ENCODE measurements at regions not wholly inside any gene's neighbourhood (a gene's known extent, or its start where the extent isn't known, plus 50 kb on each side); places are given as distances from the start of the nearest gene placed in this dataset.
"Not testable (repeated sequence)": the region's sequence is repeated elsewhere in the genome, so short reads cannot be mapped to it uniquely, and the experiment has no call there.

DNA sequence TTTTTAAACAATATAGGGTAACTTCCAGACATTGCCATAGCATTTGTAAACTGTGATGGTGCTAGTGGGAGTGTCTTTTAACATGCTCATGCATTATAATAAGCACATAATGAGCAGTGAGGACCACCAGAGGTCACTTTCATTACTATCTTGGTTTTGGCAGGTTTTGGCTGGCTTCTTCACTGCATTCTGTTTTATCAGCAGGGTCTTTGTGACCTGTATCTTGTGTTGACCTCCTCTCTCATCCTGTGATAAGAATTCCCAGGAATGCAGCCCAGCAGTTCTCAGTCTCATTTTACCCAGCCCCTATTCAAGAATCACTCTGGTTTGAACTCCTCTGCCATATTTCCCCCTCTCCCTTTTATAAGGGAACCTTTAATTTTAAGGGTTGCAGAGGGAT, 91.3 kb downstream of the ZNF467 start:
- DNase-seq, result no peak

DNA sequence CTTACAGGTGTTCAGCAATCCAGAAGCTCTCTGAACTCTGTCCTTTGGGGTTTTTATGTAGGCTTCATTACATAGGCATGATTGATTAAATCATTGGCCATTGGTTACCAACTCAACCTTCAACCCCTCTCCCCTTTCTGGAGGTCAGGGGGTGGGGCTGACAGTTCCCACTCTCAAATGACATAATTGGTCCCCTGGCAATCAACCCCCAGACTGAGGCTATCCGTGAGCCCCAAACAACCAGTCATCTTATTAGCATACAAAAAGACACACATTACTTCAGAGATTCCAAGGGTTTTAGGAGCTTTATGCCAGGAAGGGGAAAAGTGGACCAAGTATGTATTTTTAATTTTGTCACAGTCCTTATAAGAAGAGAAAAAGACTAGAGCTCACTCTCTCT, 92.1 kb downstream of the ZNF467 start:
- no peak for DNase-seq

DNA sequence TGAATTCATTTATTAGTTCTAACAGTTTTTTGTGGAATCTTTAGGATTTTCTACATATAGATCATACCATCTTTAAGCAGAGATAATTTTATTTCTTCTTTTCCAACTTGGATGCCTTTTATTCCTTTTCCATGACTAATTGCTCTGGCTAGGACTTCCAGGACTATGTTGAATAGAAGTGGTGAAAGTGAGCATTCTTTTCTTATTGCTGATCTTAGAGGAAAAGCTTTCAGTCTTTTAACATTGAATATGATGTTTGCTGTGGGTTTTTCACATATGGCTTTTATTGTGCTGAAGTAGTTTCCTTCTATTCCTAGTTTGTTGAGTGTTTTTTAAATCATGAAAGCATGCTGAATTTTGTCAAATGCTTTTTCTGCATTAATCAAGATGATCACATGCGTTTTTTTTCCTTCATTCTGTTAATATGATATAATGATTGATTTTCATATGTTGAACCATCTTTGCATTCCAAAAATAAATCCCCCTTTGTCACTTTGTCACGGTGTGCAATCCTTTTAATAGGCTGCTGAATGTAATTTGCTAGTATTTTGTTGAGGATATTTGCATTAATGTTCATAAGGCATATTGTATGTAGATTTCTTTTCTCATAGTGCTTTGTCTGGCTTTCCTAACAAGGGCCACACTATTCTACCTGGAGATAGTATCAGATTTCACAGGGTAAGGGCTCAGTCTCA, 92.9 kb downstream of the ZNF467 start:
- DNase-seq, result no peak

DNA sequence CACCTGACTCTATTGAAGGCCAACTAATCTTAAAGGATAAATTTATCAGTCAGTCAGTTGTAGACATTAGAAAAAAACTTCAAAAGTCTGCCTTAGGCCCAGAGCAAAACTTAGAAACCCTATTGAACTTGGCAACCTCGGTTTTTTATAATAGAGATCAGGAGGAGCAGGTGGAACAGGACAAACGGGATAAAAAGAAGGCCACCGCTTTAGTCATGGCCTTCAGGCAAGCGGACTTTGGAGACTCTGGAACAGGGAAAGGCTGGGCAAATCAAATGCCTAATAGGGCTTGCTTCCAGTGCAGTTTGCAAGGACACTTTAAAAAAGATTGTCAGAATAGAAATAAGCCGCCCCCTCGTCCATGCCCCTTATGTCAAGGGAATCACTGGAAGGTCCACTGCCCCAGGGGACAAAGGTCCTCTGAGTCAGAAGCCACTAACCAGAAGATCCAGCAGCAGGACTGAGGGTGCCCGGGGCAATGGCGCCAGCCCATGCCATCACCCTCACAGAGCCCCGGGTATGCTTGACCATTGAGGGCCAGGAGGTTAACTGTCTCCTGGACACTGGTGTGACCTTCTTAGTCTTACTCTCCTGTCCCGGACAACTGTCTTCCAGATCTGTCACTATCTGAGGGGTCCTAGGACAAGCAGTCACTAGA, 98.5 kb downstream of the ZNF467 start:
- not testable (repeated sequence) for DNase-seq

DNA sequence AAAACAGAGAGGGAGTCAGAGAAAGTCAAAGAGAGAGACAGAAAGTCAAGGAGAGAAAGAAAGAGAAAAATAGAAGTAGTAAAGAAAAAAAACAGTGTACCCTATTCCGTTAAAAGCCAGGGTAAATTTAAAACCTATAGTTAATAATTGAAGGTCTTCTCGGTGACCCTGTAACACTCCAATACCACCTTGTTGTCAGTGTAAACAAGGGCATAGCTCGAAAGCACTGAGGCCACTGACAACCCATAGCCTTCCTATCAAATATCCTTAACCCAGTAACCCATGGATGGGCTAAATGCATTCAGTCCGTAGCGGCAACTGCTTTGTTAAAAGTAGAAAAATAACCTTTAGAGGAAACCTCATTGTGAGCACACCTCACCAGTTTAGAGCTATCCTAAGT, 100.4 kb downstream of the ZNF467 start:
- DNase-seq, result no peak

DNA sequence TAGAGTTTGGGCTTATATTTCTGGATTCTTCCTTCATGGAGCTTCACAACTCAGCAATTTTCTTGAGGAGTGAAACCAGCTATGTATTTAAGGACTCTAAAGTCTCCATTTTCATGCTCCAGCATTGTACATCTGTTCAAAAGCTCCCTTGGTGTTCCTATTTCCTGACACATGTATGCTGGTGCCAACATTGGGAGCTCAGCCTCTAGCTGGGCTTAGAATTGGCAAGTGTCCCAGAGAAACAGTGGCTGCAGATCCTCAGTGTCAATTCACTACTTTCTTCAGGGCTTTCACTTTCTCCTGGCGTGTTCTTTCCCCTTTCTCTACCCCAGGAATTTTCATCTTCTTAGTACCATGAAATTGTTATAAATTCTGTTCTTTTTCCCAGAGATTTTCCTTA, 103.1 kb downstream of the ZNF467 start:
- DNase-seq, result no peak

DNA sequence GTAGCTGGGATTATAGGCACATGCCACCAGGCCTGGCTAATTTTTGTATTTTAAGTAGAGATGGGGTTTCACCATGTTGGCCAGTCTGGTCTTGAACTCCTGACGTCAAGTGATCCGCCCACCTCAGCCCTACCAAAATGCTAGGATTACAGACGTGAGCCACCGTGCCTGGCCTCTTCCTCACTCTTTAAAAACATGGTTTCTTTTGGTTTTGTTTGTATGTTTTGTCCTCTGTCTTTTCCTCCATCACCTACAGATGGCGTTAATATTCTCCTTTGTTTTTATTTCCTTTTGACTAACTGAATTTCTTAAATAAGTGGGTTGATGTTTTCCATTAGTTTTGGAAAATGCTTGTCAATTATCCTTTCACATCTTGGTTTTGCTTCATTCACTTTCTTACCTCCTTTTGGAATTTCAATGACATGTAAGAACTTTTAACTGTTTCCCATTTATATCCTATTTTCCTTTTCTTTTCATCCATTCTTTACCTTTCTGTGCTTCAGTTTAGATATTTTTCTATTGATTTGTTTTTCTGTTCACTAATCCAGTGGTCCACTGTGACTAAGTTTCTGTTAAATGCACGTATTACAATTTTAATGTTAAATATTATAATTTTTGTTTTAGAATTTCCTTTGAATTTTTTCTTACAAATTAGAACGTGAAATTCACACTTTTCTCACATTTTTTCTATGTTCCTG, 104.1 kb downstream of the ZNF467 start:
- DNase-seq, result no peak

DNA sequence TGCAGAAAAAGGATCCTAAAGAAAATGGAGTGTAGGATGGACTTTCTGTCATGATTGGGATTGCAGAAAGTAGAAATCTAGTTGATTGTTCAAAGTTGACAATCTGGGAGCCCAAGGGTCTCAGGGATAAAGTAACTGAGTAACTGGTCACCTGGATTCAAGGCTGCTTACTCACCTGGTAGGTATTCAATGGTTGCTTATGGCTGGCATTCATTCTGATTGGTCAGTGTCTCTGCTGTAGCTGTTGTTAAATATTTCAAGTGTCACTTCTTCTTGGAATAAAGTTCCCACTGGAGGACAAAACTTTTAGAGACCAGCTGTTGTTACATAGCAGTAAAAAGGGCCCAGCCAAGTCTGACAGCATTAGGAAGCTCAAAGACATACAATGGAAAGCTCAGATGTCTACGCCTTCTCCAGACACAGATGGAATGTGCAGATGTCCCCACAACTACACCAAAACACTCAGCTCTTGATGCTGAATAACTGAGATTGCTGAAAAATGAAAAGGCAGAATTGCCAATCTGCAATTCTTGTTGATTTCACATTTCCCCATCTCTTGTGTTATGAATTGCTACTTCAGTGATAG, 106.9 kb downstream of the ZNF467 start:
- DNase-seq, result no peak

DNA sequence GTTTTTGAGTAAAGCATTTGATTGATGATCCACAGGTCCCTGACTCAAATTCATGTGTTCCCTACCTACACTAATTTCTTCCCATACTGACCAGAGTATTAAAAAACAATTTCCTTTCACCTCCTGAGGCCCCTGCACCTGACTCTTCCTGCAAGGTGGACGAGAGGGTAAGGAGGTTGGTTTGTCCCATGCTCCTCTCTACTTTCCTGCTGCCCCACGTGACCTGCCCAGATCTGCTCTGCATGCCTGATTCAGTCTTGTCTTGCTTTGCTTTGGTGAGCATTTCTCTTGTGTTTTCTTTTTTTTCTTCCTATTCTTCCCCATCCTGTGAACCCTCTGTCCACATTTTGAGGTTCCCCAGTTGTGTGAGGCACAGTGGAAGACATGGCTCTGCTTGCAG, 107.8 kb downstream of the ZNF467 start:
- DNase-seq, result not testable (repeated sequence)

DNA sequence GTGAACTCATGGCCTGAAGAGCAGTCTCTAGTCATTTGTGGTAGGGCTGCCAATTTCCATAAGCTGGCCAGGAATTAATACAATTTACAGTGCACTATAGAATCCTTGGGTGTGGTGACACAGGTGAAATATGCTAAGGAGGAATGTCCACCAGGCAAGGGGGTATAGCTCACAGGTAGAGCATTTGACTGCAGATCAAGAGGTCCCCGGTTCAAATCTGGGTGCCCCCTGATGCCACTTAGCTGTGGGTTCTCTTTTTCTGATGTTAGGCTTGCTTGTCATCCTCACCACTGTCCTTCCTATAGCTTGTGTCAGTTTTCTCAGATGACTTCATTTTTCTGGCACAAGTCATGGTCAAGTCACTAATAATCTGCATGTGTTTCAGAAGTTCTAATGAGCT, 108.7 kb downstream of the ZNF467 start:
- no peak for DNase-seq

DNA sequence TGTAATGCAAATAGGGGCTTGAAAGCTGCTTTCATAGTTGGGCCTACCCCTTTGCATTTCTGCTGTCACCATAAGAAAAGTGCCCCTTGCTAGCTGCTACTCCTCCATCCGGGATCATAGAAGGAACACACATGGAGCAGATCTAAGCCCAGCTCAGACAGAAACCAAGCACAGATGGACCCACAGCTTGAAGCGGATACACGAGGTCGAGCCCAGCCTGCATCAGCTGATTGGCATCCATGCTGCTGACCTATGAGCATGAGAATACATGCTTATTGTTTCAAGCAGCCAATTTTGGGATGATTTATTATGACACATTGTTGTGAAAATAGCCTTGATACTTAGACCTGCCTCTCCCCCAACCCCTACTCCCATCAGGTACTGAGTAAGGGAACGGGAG, 109.2 kb downstream of the ZNF467 start:
- DNase-seq, result no peak

DNA sequence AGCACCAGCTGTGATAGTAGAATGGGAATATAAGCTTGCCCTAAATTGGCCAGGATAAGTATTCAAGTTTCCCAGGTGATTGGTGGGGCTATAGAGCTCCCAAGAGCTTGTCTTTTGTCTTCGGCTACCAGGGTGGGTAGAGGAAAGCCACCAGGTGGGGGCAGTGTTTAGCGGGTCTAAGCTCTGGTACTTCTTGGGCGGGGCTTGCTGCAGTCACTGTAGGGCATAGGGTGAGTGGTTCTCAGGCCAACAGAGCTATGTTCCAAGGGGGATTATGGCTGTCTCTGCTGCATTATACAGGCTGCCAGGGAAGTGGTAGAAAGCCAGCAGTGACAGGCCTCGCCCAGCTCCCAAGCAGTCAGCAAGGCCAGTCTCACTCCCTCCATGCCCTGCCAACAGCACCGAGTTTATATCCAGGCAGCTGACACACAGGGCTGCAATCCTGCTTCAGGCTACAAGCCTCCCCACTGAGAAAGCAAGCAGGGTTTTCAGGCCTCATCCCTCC, 110.7 kb downstream of the ZNF467 start:
- DNase-seq, result no peak

DNA sequence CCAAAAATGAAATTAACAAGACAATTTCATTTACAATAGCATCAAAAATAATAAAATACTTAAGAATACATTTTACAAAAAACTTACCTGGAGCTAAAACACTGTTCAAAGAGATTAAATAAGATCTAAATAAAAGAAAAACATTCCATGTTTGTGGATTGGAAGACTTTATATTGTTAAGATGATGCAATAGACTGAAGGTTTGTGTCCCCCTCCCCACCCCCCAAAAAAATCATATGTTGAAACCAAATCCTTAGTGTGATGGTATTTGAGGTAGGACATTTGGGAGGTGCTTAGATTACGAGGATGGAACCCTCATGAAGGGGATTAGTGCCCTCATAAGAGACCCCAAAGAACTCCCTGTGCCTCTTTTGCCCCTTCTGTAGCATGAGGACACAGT, 117.6 kb downstream of the ZNF467 start:
- no peak for DNase-seq

DNA sequence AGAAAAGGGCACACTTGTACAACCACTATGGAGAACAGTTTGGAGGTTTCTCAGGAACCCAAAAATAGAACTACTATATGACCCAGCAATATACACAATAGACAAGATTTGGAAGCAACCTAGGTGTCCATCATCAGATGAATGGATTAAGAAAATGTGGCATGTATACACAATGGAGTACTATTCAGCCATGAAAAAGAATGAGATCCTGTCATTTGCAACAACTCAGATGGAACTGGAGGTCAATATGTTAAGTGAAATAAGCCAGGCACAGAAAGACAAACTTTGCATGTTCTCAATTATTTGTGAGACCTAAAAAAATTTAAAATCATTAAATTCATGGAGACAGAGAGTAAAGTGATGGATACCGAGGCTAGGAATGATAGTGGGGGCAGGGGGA, 118.8 kb downstream of the ZNF467 start:
- DNase-seq, result no peak

DNA sequence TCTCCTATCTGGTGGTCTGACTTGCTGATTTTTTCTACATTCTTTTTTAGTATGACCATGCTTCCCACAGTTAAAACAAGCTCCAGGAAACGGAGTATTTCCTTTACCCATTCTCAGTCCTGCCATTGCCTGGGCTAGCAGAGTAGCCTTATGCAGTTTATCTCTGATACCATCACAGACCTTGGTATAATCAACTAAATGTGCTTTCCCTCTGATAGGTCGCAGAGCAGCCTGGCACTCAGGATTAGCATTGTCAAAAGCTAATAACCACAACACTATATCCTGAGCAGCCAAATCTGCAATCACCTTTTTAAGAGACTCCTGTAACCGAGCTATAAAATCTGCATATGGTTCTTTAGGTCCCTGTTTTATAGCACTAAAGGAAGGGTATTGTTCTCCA, 123.2 kb downstream of the ZNF467 start:
- DNase-seq, result not testable (repeated sequence)

DNA sequence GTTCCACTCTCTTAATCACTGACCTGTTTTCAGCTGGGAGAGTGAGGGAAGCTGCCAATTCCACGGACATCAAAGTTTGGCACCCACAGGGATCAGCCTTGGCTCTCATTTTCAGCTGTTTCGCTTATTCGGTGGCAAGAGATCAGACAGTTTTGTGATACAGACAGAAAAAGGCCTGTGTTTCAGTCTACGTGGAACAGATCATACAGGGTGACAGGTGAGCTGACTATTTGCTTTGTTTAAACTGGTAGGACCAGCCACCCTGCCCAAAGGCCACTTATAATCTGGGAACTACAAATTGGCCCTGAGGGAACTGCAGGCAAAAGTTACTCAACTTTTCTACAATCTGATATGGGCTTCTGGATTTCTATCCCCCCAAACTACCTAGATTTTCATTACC, 128.6 kb downstream of the ZNF467 start:
- no peak for DNase-seq

DNA sequence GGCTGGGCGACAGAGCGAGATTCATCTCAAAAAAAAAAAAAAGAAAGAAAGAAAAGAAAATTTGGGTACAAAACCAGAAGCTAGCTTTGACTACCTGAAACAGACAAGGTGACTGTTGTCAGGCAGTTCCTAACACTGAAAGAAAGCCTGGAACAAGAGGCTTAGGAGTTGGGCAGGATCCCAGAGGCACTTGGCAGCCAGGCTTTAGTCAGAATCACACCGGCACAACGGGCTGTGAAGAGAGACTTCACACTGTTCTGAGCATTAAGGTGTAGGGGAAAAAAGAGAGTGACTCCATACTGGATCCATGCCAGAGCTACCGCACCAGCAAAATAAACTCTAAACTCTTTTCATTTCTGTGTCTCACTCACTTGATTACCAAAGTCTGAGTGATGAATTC, 130.8 kb downstream of the ZNF467 start:
- DNase-seq, result no peak

DNA sequence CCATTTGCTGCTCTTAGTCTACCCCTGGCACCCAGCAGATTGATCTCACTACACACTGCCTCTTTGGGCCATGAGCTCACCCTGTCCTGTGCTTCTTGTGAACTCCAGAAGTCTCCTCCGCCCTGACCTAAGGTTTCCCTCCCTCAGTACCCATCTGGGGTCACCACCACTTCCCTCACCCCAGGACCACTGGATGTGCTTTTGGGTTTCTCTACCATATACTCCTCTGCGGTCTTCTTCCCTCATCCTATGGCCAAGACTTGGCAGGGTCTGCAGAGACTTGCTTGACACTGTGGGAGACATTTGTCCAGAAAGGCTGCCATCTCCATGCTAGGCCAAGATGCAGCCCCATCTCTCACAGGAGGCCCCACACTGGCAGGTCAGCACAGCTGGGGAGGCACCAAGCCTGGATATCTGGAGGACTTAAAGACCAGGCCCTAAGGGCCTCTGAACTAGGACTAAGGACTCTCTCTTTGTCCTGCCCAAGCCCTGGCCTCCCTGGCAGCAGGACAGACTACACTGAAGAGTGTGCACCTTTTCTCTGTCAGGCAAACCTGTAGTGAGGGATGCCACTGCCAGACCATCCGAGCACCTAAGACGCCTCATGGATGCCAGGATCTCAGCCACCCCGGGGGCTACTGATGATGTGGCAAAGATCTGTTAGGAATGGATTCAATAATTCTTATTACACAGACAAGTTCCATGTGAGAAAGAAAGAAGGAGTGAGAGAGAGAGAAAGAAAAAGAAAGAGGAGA, 134.6 kb downstream of the ZNF467 start:
- no peak for DNase-seq

DNA sequence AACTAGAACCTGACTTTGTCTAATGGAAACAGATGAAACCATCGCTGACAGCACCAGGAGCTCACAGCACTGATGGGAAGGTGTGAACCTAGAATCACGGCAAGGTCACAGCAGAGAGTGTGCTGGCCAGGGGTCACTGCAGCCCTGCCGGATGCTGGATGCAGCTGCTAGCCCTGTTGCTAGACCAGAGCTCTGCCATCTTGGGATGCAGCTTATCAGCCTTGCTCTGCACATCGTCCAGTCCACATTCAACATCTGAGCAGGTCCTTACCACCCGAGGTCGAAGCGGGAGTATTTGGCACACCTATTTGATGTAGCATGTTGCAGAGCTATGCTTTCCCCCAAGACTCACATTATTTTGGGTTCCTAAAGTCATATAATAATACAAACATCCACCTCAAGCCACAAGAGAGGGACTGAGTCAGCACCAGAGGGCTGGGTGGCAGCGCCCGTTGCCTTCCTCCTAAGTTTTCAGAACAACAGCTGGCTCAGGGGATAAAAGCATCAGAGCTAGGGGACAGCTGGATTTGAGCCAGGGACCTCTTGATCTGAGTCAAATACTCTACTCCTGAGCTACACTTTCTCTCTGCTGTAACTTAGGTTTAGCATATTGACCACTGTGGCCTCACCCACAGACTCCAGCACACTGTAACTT, 135.3 kb downstream of the ZNF467 start:
- DNase-seq, result no peak

DNA sequence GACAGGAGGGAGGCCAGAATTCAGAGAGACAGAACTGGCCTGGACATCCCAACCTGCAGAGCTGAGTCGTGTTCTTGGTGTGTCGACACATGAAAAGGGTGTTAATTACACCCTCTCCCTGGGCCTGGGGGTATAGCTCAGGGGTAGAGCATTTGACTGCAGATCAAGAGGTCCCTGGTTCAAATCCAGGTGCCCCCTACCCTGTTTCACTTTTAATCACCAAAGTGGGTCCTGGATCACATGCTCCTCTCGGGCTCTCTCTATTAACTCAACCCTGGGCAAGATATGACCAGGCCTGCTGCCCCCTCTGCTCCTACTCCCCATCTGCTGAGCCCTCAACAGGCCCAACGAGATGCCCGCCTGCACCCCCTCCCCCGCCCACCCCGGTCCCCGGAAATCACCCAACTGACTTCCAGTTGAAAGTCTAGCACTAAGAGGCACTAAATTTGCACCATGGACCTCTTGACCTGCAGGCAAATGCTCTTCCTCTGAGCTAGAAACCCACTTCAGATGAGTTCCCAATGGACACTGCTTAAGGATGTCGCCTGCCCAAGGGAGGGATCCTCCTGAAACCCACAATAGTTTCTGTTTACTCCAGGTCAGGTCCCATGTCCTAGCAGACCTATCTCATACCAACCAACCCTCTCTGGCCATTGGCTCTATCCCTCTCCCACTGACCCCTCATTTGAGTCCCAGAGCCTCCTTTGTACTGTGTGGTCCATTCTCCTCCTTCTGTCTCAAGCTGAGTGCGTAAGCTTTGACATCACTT, 137.6 kb downstream of the ZNF467 start:
- no peak for DNase-seq
